ENCODE measurements at regions not wholly inside any gene's neighbourhood (a gene's known extent, or its start where the extent isn't known, plus 50 kb on each side); places are given as distances from the start of the nearest gene placed in this dataset.

- TF ChIP-seq AEBP2 (tag by site-specific recombination; IDR thresholded peaks at IDR 0.05; ENCODE audit: borderline replicate concordance) = no peak
- TF ChIP-seq ZNF626 (tag by site-specific recombination; IDR thresholded peaks at IDR 0.05) = no peak
Observed at GRCh38 chr2:145481334-145481922, 961.5 kb upstream of the ZEB2 start (continued).

GRCh38 chr2:145464866-145465265 is 944.9 kb upstream of the ZEB2 start:
- Histone ChIP-seq H3K27ac (ENCODE audit: extremely low read depth, low read depth, low read length) (no peak overlapping the region), H3K36me3 (ENCODE audit: control insufficient read depth in 2 of 2, insufficient read depth in 1 of 2, low read length in 2 of 2) (no peaks in the 10 kb centered on the region), H3K9me3 (ENCODE audit: control insufficient read depth, insufficient read depth, low read depth, low read length) (no peaks in the 10 kb centered on the region), H3K4me1 (ENCODE audit: control insufficient read depth, insufficient read depth, low read length) (no peaks in the 10 kb centered on the region), H3K4me3 (ENCODE audit: low read depth, low read length) (no peak overlapping the region)
- TF ChIP-seq TCF7L2 (IDR thresholded peaks at IDR 0.05; ENCODE audit: borderline replicate concordance, low read depth, low read length) = no peak
- no peak for TF ChIP-seq ZNF701 (tag by site-specific recombination; IDR thresholded peaks at IDR 0.05)
- no peak for TF ChIP-seq ZNF513 (tag by site-specific recombination; IDR thresholded peaks at IDR 0.05)
- no peak for TF ChIP-seq ZNF423 (tag by site-specific recombination; IDR thresholded peaks at IDR 0.05)
- no peak for TF ChIP-seq ZNF610 (tag by site-specific recombination; IDR thresholded peaks at IDR 0.05; ENCODE audit: borderline replicate concordance)
- no peak for TF ChIP-seq ZNF585B (tag by site-specific recombination; IDR thresholded peaks at IDR 0.05)
- CTCF ChIA-PET = no interaction called here
- POLR2A ChIA-PET = no interaction called here

GRCh38 chr2:145460112-145460511 is 940.2 kb upstream of the ZEB2 start:
- ChIA-PET CTCF (no interaction called here), POLR2A (no interaction called here)
- H3K36me3 ChIP-seq (ENCODE audit: control insufficient read depth in 2 of 2, insufficient read depth in 1 of 2, low read length in 2 of 2) = no peaks in the 10 kb centered on the region
- H3K27ac ChIP-seq (ENCODE audit: extremely low read depth, low read depth, low read length) = no peak overlapping the region
- H3K4me3 ChIP-seq (ENCODE audit: low read depth, low read length) = no peak overlapping the region
- no peaks in the 10 kb centered on the region for H3K4me1 ChIP-seq (ENCODE audit: control insufficient read depth, insufficient read depth, low read length)
- no peaks in the 10 kb centered on the region for H3K9me3 ChIP-seq (ENCODE audit: control insufficient read depth, insufficient read depth, low read depth, low read length)
- TF ChIP-seq ZNF175 (tag by site-specific recombination; IDR thresholded peaks at IDR 0.05) (no peak), ZNF473 (tag by site-specific recombination; IDR thresholded peaks at IDR 0.05) (no peak), ZFHX2 (tag by site-specific recombination; conservative IDR thresholded peaks at IDR 0.05) (no peak), ZNF585B (tag by site-specific recombination; IDR thresholded peaks at IDR 0.05) (no peak), ZNF146 (tag by site-specific recombination; IDR thresholded peaks at IDR 0.05) (no peak), ZNF560 (tag by site-specific recombination; IDR thresholded peaks at IDR 0.05; ENCODE audit: borderline replicate concordance) (no peak)

GRCh38 chr2:145431181-145431951 is 911.4 kb upstream of the ZEB2 start:
- ChIA-PET CTCF (interaction anchor here (0.5 to 0.7 kb wide), 2 partner anchors 650 to 1092 kb away, joined by 3 read pairs; no protein-coding TSS in a partner anchor), POLR2A (no interaction called here)
- H3K36me3 ChIP-seq (ENCODE audit: control insufficient read depth in 2 of 2, insufficient read depth in 1 of 2, low read length in 2 of 2) = no peaks in the 10 kb centered on the region
- no peak overlapping the region for H3K4me3 ChIP-seq (ENCODE audit: low read depth, low read length)
- H3K27ac ChIP-seq (ENCODE audit: extremely low read depth, low read depth, low read length) = no peak overlapping the region
- no peaks in the 10 kb centered on the region for H3K9me3 ChIP-seq (ENCODE audit: control insufficient read depth, insufficient read depth, low read depth, low read length)
- peaks cover 8% of the 10 kb centered on the region for H3K4me1 ChIP-seq (ENCODE audit: control insufficient read depth, insufficient read depth, low read length)
- peak; percentile 41 for TF ChIP-seq ZNF654 (tag by site-specific recombination; IDR thresholded peaks at IDR 0.05; ENCODE audit: low read depth)
- TF ChIP-seq ZNF174 (tag by site-specific recombination; IDR thresholded peaks at IDR 0.05) = no peak
- no peak for TF ChIP-seq ZNF248 (tag by site-specific recombination; IDR thresholded peaks at IDR 0.05)
- TF ChIP-seq ZNF121 (tag by site-specific recombination; IDR thresholded peaks at IDR 0.05) = no peak
- peak; percentile 62 for TF ChIP-seq OSR2 (tag by site-specific recombination; IDR thresholded peaks at IDR 0.05)
- TF ChIP-seq WT1 (tag by site-specific recombination; IDR thresholded peaks at IDR 0.05) = peak; percentile 82
- TF ChIP-seq ZNF777 (tag by site-specific recombination; IDR thresholded peaks at IDR 0.05; ENCODE audit: borderline replicate concordance) = no peak
- TF ChIP-seq ZNF629 (tag by site-specific recombination; IDR thresholded peaks at IDR 0.05) = no peak
- TF ChIP-seq AEBP2 (tag by site-specific recombination; IDR thresholded peaks at IDR 0.05; ENCODE audit: borderline replicate concordance) = no peak
- no peak for TF ChIP-seq ZNF596 (tag by site-specific recombination; IDR thresholded peaks at IDR 0.05)
- no peak for TF ChIP-seq ZNF302 (tag by site-specific recombination; IDR thresholded peaks at IDR 0.05; ENCODE audit: low read depth)
- TF ChIP-seq ZBTB20 (tag by site-specific recombination; IDR thresholded peaks at IDR 0.05) = no peak
- TF ChIP-seq FEZF1 (tag by site-specific recombination; IDR thresholded peaks at IDR 0.05) = no peak
- TF ChIP-seq ZNF555 (tag by site-specific recombination; conservative IDR thresholded peaks at IDR 0.05) = no peak

Measured in HEK293 (cell line).